ENCODE measurements at regions not wholly inside any gene's neighbourhood (a gene's known extent, or its start where the extent isn't known, plus 50 kb on each side); places are given as distances from the start of the nearest gene placed in this dataset.

DNA sequence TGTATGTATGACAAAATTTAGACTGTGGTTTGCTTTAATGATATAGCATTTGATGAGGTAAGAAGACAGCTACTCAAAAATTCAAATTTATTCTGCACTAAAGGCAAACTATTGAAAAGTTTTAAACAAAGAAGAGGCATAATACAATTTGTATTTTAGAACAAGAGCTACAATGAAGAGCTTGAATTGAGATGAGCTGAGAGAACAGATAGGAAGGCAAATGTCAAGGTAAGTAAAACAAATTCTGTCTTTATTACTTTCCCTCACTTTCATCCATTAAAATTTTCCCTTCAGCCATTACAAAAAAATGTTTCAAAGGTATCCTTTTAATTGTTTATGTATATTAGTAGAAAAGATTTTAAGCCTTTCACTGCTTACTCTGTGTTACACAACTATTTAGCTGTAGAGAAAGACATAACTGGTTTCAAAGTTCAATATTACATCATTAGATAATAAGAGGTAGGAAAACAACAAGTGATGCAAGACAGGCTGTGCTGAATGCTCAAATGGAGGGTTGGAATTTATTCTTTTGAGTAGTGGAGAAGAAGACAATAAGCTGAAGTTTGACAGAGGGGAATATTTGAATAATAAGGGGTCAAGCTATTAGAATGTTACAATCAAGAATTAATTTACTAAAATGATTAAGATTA, 1334.1 kb downstream of the FSCB start:
- TF ChIP-seq, protein P1, sequence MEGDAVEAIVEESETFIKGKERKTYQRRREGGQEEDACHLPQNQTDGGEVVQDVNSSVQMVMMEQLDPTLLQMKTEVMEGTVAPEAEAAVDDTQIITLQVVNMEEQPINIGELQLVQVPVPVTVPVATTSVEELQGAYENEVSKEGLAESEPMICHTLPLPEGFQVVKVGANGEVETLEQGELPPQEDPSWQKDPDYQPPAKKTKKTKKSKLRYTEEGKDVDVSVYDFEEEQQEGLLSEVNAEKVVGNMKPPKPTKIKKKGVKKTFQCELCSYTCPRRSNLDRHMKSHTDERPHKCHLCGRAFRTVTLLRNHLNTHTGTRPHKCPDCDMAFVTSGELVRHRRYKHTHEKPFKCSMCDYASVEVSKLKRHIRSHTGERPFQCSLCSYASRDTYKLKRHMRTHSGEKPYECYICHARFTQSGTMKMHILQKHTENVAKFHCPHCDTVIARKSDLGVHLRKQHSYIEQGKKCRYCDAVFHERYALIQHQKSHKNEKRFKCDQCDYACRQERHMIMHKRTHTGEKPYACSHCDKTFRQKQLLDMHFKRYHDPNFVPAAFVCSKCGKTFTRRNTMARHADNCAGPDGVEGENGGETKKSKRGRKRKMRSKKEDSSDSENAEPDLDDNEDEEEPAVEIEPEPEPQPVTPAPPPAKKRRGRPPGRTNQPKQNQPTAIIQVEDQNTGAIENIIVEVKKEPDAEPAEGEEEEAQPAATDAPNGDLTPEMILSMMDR (IDR thresholded peaks at IDR 0.05), result no peak
- Histone ChIP-seq H3K27me3 (replicated peaks; ENCODE audit: insufficient read depth) (no peaks in the 10 kb centered on the region), H3K27ac (no peak overlapping the region), H3K4me3 (no peak overlapping the region), H3K4me1 (ENCODE audit: control insufficient read depth in 1 of 2, low read depth in 2 of 2) (no peaks in the 10 kb centered on the region), H3K36me3 (no peaks in the 10 kb centered on the region), H3K9me3 (no peaks in the 10 kb centered on the region)
- ATAC-seq (ENCODE audit: insufficient number of reproducible peaks, low FRiP score, low read depth) (no peak), DNase-seq (ENCODE audit: low spot score) (no peak)

DNA sequence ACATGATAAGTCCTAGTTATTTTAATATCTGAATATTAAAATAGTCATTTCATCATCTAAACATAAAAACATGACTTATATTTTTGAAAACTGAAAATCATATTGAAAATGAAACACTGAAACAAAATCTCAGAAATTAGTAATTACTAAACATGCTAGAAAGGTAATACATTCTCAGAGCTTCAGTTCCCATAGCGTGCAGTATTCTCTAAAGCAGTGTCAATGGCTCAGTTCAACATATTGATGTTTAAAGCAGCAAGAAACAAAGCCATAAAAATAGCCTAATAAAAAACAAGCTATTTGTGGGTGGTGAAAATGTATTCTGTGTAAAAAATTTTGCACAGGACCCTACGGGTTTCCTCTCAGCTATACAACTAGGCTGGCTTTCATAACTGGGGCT, 1337.4 kb downstream of the FSCB start:
- ATAC-seq (ENCODE audit: insufficient number of reproducible peaks, low FRiP score, low read depth), result no peak

DNA sequence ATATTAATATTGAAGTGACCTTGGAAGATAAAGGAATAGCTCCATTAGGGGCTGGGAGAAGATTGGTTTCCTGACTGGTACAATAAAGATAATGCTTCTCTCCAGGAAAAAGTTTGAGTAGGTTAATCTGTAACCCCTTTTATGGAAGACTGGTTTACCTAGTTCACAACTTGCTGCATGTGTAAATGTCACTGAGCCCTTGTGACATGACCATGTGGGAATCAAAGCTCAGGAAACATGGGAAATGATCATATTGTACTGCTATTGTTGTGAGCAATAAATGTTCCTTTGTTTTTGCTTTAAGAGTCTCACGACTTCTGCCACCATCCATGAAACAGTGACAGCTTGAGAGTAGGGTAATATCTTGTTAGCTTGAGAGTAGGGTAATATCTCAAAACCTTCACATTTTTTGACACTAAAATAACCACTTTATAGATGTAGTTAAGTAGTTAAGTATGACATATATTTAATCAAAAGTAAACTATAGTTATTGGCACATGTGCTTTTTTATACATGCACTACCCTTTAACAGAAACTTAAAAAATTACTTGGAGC, 1338.6 kb downstream of the FSCB start:
- DNase-seq (ENCODE audit: low spot score), result no peak
- TF ChIP-seq, protein P1 (IDR thresholded peaks at IDR 0.05), result no peak

More for the DNA sequence above, 1337.4 kb downstream of the FSCB start:
- H3K4me3 ChIP-seq, result no peak overlapping the region
- no peaks in the 10 kb centered on the region for H3K4me1 ChIP-seq (ENCODE audit: control insufficient read depth in 1 of 2, low read depth in 2 of 2)
- H3K9me3 ChIP-seq, result no peaks in the 10 kb centered on the region
- no peaks in the 10 kb centered on the region for H3K27me3 ChIP-seq (replicated peaks; ENCODE audit: insufficient read depth)
- no peak overlapping the region for H3K27ac ChIP-seq
- DNase-seq (ENCODE audit: low spot score), result no peak
- no peaks in the 10 kb centered on the region for H3K36me3 ChIP-seq
- TF ChIP-seq, protein P1 (IDR thresholded peaks at IDR 0.05), result no peak

DNA sequence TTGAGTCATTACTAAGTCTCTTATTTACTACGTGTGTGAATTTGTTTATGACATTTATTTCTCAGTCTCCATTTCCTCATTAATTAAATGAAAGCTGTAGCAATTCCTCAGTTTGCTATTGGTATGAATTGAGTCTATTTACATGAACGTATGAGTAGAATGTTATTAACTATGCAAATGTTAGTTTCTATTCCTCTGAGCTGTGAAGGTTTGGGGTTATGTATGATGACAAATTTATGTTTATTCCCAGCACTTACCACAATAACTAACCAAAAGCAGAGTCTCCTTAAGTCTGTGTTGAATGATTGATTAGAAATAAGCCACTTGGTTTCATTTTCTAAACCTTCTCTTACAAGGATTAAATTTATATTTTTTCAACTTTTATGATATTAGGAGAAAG, 1340.9 kb downstream of the FSCB start:
- ATAC-seq (ENCODE audit: insufficient number of reproducible peaks, low FRiP score, low read depth), result no peak
- no peak for DNase-seq (ENCODE audit: low spot score)
- TF ChIP-seq, protein P1 (IDR thresholded peaks at IDR 0.05), result no peak

More for the DNA sequence above, 1338.6 kb downstream of the FSCB start:
- no peak for ATAC-seq (ENCODE audit: insufficient number of reproducible peaks, low FRiP score, low read depth)
- no peaks in the 10 kb centered on the region for H3K27me3 ChIP-seq (replicated peaks; ENCODE audit: insufficient read depth)
- no peak overlapping the region for H3K27ac ChIP-seq
- H3K4me1 ChIP-seq (ENCODE audit: control insufficient read depth in 1 of 2, low read depth in 2 of 2), result no peaks in the 10 kb centered on the region
- no peak overlapping the region for H3K4me3 ChIP-seq
- no peaks in the 10 kb centered on the region for H3K36me3 ChIP-seq
- H3K9me3 ChIP-seq, result no peaks in the 10 kb centered on the region

DNA sequence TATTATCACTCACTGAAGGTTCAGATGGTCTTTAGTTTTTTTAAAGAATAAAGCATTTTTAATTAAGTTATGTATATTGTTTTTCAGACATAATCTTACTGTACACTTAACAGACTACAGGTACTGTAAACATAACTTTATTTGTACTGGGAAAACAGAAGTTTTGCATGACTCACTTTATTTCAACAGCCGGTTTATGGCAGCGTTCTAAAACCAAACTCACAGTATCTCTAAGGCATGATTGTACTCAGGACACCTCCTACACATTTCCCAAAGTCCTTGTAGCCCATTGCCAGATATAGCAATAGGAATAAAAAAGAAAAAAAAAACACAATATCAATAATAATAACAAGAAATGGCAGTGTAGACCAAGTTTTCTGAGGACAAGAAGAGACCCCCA, 1341.4 kb downstream of the FSCB start:
- H3K4me3 ChIP-seq, result no peak overlapping the region
- TF ChIP-seq, protein P1 (IDR thresholded peaks at IDR 0.05), result no peak
- H3K36me3 ChIP-seq, result no peaks in the 10 kb centered on the region
- no peak for ATAC-seq (ENCODE audit: insufficient number of reproducible peaks, low FRiP score, low read depth)
- no peaks in the 10 kb centered on the region for H3K9me3 ChIP-seq
- H3K4me1 ChIP-seq (ENCODE audit: control insufficient read depth in 1 of 2, low read depth in 2 of 2), result no peaks in the 10 kb centered on the region
- no peak for DNase-seq (ENCODE audit: low spot score)
- H3K27me3 ChIP-seq (replicated peaks; ENCODE audit: insufficient read depth), result no peaks in the 10 kb centered on the region
- no peak overlapping the region for H3K27ac ChIP-seq

More for the DNA sequence above, 1340.9 kb downstream of the FSCB start:
- no peak overlapping the region for H3K27ac ChIP-seq
- H3K36me3 ChIP-seq, result no peaks in the 10 kb centered on the region
- H3K9me3 ChIP-seq, result no peaks in the 10 kb centered on the region
- H3K4me3 ChIP-seq, result no peak overlapping the region
- no peaks in the 10 kb centered on the region for H3K27me3 ChIP-seq (replicated peaks; ENCODE audit: insufficient read depth)
- no peaks in the 10 kb centered on the region for H3K4me1 ChIP-seq (ENCODE audit: control insufficient read depth in 1 of 2, low read depth in 2 of 2)

All from thoracic aorta (tissue), 2 donors.